ENCODE measurements at regions not wholly inside any gene's neighbourhood (a gene's known extent, or its start where the extent isn't known, plus 50 kb on each side); places are given as distances from the start of the nearest gene placed in this dataset.

DNA sequence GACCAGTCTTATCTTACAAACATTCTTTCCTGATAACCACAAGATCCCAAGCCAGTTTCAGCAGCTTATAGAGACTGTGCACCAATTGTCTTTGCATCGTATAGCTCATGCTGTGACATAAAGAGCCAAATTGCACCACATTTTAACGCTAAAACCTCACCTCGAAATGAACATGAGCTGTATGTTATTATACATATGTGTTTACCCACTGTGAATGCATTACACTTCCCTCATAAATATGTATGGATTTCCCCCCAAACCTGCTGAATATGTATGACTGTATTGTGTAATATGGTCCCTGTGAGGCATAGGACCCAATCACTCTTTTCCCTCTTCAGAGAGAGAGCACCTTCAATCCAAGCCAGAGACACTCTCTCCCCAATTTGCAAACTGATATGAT lies 692.4 kb downstream of the NLGN4X start:
- no peak for DNase-seq (ENCODE audit: low spot score)

- no peak for DNase-seq (ENCODE audit: low spot score)
These were observed 700.6 kb downstream of the NLGN4X start for GRCh38 chrX:5528057-5528456.

DNA sequence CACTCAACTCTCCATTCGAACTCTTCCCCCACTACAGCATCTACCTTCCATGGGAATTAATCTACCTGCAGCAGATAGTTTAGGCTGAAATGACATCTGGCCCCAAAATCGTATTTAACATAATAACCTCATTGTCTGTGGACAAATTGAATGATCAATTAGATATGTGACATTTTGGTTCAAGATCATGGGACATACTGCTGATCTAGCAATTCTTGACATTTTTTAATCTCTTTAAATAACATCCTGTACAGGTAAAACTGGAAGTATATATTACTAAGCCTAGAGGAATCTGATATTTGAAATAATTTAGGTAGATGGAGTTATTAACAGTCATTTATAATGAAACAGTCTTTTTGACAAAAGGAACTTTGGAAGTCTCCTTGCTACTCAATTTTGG lies 702.5 kb downstream of the NLGN4X start:
- DNase-seq (ENCODE audit: low spot score): no peak

DNA sequence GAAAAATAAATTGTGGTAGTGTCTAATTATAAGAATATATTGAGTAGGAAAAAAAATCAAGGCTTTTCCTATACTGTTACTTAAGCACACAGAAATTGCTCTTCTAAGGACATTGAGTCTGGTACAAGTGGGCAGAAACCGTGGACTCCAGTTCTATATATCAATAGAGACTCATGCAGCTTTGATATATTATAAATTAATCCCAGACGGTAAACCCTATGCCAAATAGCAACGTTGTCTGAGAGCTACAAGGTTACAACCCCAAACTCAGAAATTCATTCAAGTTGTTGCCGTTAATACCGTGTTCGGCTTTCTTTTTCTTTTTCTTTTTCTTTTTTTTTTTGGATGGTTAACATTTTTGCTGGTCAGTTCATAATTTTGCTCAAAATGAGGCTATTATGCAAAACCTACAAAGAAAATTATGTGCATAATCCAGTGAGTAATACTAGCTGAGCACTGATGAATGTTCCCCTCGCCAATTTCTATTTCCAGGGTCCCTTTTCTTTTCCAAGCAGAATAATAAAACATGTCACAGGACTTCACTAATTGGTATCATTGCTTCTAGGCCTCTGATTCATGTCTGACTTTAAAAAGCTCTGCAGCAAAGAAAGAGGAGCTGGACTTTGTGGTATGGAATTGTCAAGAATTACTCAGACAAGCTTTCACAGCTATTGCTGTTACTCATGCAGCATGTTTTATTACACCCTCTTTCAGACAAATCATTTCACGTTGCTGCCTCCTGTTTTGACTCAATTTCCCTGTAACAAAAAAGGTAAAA lies 737.7 kb downstream of the NLGN4X start:
- DNase-seq (ENCODE audit: low spot score): no peak

DNA sequence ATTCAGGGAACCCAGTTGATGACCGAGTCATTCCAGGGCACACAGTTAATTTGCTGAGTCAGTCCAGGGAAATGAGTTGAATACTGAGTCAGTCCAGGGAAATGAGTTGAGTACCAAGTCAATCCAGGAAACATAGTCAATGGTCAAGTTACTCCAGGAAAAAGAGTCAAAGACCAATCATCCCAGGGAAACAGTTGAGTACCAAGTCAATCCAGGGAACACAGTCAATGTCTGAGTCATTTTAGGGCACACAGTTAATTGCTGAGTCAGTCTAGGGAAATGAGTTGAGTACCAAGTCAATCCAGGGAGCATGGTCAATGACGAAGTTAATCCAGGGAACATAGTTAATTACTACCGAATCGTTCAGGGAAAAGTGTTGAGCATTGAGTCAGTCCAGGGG lies 754.4 kb downstream of the NLGN4X start:
- no peak for DNase-seq (ENCODE audit: low spot score)

- DNase-seq (ENCODE audit: low spot score): no peak
These were observed 770.3 kb downstream of the NLGN4X start for GRCh38 chrX:5458300-5458842.

- DNase-seq (ENCODE audit: low spot score): no peak
These were observed 779.3 kb downstream of the NLGN4X start for GRCh38 chrX:5449323-5449722.

DNA sequence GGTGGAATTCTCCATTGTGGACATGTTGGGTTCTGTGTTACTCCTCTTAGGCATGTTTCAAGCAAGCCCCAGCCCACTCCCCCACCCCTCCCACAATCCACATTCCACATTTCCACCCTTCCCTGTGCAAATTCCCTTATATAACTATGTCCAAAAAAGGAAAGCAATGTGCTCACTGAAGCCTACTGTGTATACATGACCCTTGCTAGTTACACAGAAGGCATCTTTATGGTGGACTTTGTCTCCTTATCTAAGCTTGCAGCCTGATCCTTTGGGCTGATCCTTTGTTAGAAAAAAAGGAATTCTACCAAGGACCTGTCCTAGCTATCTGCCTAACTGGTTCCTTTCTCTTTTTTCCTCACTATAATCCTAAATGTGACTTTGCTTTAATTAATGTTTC lies 796.8 kb downstream of the NLGN4X start:
- no peak for DNase-seq (ENCODE audit: low spot score)

DNA sequence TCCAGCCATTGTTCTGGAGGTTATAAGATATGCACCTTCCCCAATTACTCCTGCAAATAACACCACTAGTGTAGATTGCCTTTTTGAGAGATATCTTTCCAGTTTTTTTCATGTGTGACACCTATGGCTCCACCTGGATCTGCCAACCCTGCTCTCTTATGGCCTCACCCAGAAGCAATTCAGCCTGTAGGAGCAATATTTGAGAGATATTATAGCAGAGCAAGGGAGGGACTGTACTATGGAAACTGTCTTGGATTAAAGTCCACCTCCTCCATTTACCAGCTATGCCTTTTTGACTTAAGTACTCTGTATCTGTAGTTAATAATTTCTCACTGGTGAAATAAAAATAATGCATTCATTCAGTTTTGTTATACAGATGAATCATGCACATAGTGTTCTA lies 803.5 kb downstream of the NLGN4X start:
- DNase-seq (ENCODE audit: low spot score): no peak

DNA sequence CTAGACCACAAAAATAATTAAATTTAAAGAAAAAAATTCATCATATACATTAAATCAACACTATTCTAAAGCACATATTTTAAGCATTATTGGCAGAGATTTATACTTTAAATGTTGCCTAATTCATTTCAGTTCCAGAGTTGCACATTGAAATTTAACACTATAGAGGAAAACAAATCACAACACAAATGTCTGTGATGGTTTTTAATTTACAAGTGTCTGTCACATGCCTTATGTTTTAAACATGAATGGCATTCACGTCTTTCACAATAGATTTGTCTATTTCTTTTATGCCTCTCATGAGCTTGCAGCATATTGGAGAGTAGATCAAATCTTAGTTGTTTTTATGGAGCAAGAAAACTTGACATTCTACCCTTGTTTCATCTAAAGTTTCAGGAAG lies 811.3 kb downstream of the NLGN4X start:
- no peak for DNase-seq (ENCODE audit: low spot score)

DNA sequence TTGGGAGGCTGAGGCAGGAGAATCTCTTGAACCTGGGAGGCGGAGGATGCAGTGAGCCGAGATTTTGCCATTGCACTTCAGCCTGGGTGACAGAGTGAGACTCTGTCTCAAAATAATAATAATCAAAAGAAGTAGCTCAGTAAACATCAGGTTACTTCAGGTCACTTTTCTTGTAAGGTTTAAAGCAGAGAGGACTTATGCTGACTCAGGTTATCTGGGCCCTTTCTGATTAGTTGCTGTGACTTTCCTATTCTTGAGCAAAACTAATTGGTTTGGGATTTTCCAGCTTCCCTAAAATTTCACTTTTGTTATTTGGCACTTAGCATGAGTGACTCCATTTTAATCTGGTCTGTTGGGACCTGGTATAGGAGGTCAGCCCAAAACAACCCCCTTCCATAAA lies 812.9 kb downstream of the NLGN4X start:
- no peak for DNase-seq (ENCODE audit: low spot score)

- DNase-seq (ENCODE audit: low spot score): no peak
These were observed 819.6 kb downstream of the NLGN4X start for GRCh38 chrX:5409106-5409505.

- DNase-seq (ENCODE audit: low spot score): no peak
These were observed 826.2 kb downstream of the NLGN4X start for GRCh38 chrX:5402461-5402860.

DNA sequence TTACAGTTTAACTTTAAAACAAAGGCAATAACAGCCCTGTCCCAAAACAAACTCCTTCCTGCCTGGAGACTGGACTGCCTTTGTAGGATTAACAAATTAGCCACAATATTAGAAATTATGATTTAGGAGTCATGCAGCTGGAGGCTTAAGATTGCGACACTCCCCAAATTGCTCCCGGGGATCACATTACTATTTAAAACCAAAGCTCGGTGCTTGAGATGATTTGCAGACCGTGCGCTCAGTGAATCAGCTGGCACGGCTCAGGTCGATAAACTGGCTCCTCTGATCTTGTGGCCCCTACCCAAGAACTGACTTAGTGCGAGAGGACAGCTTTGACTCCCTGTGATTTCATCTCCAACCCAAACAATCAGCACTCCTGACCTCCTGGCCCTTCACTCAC lies 829.3 kb downstream of the NLGN4X start:
- no peak for DNase-seq (ENCODE audit: low spot score)

DNA sequence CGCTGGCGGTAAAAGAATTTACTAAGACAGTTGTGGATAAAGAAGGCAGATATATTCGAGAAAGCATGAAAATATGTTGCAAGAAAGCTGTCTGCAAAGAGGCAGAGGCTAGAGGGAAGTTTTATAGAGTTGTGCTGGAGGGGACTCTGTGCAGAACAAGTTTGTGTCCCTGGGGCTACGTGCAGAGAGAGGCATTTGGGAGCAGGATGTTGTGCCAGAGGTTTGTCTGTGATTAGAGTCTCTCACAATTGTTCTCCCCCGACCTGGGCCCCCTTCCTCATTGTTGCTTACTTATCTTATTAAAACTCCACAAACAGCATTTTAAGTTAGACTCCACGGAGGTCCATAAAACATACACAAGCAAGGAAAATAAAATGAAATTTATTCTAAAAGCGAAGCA lies 831.3 kb downstream of the NLGN4X start:
- DNase-seq (ENCODE audit: low spot score): no peak

- DNase-seq (ENCODE audit: low spot score): no peak
These were observed 838.3 kb downstream of the NLGN4X start for GRCh38 chrX:5390376-5390775.

DNA sequence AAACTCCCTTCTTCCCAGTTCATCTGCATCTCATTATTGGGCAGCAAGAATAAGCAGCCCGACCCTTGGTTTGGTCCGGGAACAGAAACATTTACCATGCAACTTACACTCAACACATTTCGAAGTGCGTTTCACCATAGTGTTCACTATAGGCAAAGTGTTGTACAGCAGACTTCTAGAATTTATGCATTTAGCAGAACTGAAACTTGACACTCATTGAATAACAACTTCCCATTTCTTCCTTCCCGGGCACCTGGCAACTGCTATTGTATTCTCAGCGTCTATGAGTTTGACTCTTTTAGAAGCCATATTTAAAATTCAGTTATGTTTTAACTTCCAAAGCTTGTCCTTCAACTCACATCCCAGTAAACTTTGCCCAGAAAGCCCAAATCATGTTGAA lies 840.6 kb downstream of the NLGN4X start:
- no peak for DNase-seq (ENCODE audit: low spot score)

DNA sequence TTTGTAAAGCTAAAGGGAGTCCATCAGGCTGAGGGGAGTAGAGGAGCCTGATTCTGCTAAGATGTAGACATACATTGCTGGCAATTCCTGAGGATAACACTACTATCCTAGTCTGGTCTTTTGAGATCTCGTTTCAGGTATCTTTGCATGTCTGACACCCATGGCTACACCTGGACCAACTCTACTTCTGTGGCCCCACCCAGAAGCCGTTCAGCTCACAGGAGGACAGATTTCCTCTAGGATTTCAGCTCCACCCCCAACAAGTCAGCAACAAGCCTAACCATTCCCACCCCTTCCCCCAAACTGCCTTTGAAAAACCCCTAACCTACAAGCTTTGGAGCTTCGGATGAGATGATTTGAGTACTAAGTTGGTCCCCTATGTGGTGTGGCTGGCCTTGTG lies 848.2 kb downstream of the NLGN4X start:
- DNase-seq (ENCODE audit: low spot score): no peak

- no peak for DNase-seq (ENCODE audit: low spot score)
These were observed 886.8 kb downstream of the NLGN4X start for GRCh38 chrX:5341902-5342301.

DNA sequence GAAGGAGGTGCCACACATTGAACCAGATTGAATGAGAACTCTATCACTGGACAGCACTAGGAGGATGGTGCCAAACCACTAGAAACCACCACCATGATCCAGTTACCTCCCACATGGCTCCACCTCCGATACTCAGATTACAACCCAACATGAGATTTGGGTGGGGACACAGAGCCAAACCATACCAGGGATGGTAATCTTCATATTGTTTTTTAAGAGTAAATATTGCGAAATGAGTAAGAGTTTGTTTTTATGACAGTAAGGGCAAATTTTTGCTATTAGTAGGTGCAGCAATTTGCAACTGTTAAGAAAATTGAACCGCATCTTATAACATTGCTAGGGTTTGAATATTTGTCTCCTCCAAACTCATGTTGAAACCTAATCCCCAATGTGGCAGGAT lies 891.5 kb downstream of the NLGN4X start:
- DNase-seq (ENCODE audit: low spot score): no peak

- DNase-seq (ENCODE audit: low spot score): no peak
These were observed 904.1 kb downstream of the NLGN4X start for GRCh38 chrX:5324546-5324945.

- no peak for DNase-seq (ENCODE audit: low spot score)
These were observed 914.5 kb downstream of the NLGN4X start for GRCh38 chrX:5314148-5314547.

DNA sequence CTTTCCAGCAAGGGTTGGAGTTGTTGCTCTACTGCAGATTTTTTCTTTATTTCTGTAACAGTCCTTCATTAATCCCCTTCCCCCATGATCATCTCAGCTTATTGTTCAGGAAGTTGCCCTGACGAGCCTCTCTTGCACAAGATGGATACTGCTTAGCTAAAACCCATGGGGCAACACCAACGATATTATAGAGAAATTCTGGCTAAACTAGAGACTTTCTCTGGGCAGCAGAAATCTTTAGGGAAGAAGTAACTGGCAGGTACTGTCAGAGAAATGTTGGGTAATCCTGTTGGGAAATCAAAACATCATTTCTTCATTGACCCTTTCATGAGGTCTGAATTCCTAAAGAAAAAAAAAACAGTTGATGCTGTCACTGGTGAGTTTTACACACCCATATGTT lies 921.3 kb downstream of the NLGN4X start:
- DNase-seq (ENCODE audit: low spot score): no peak

GRCh38 chrX:5306654-5307121 lies 922.0 kb downstream of the NLGN4X start:
- peak; percentile 1 for DNase-seq (ENCODE audit: low spot score)
